ENCODE measurements at regions not wholly inside any gene's neighbourhood (a gene's known extent, or its start where the extent isn't known, plus 50 kb on each side); places are given as distances from the start of the nearest gene placed in this dataset.

GRCh38 chr4:138672393-138672976 is 343.1 kb upstream of the NOCT start:
- TF ChIP-seq MAX (IDR thresholded peaks at IDR 0.05; ENCODE audit: insufficient read depth, insufficient read length) (no peak), CTCF (IDR thresholded peaks at IDR 0.05; ENCODE audit: extremely low read depth in 1 of 2, insufficient read depth in 1 of 2, low read depth in 1 of 2, low read length in 2 of 2) (no peak)
